Endothelial cell of umbilical vein (primary cell): ENCODE measurements at regions not wholly inside any gene's neighbourhood (a gene's known extent, or its start where the extent isn't known, plus 50 kb on each side); places are given as distances from the start of the nearest gene placed in this dataset.

Experiments
- BruUV-seq: library from RNA; stranded (reverse); fragments of 400-500 nt; replicated peaks from 2 replicates; lab custom pipeline; 2021; lab: Mats Ljungman, UMichigan
- CTCF ChIA-PET: fragments of 300-600, 350-600 bp; sonication (Branson Sonifier 250); formaldehyde crosslinking; loops from one replicate; lab custom pipeline; 2021; ENCODE audit warnings: antibody characterized with exemption, inconsistent platforms; lab: Charles Lee
- POLR2A ChIA-PET: fragments of 300-600, 350-600 bp; sonication (Branson Sonifier 250); formaldehyde crosslinking; loops from one replicate; lab custom pipeline; 2021; ENCODE audit warnings: antibody characterized with exemption, inconsistent platforms; lab: Charles Lee
- DNase-seq: peaks from one replicate; pipeline ENCODE4 v3.0.0-alpha.2; 2011; ENCODE audit warnings: low read depth, low spot score
- FAIRE-seq: peaks from 2 replicates; lab custom pipeline; 2011; peaks lifted over from hg19 to GRCh38; lab: Jason Lieb, UNC
- H2AFZ ChIP-seq: 2 replicates; pipeline ENCODE4 v1.6.0; 2012; ENCODE audit warnings: low read depth, low read length, control low read depth, inconsistent platforms
- H3K27ac ChIP-seq: 2 replicates; pipeline ENCODE4 v1.5.1; 2011; ENCODE audit warnings: low read depth, mild to moderate bottlenecking, control low read depth, low read length, moderate library complexity; ENCODE audit not compliant: insufficient read depth
- H3K27me3 ChIP-seq, 2 experiments: 2 replicates each; pipeline versions ENCODE4 v1.6.0 to v1.6.1; 2011; ENCODE audit warnings: low read length in 2 of 2, mixed read lengths in 1 of 2; ENCODE audit not compliant: control insufficient read depth in 2 of 2, insufficient read depth in 2 of 2
- H3K36me3 ChIP-seq, 2 experiments: 2 replicates in 1 of 2; 3 replicates in 1 of 2; pipeline ENCODE4 v1.5.1; 2011; ENCODE audit warnings: low read length in 2 of 2, mild to moderate bottlenecking in 1 of 2, moderate library complexity in 1 of 2; ENCODE audit not compliant: control insufficient read depth in 2 of 2, insufficient read depth in 2 of 2; ENCODE audit errors: extremely low read depth in 1 of 2
- H3K4me1 ChIP-seq: 3 replicates; pipeline ENCODE4 v1.5.1; 2011; ENCODE audit warnings: mild to moderate bottlenecking, low read length; ENCODE audit not compliant: control insufficient read depth, insufficient read depth; ENCODE audit errors: extremely low read depth
- H3K4me2 ChIP-seq: 2 replicates; pipeline ENCODE4 v1.6.1; 2011; ENCODE audit warnings: low read length, control low read depth, mixed read lengths; ENCODE audit not compliant: insufficient read depth
- H3K4me3 ChIP-seq, 3 experiments: fragments of 200-600 bp in 1 of 3; sonication (generic), shearing (Covaris generic) in 1 of 3; replicated peaks in 1 of 3; 2 replicates each; pipeline ENCODE4 v1.5.1; 2011 to 2016; ENCODE audit warnings: control low read depth in 3 of 3, low read length in 3 of 3, mild to moderate bottlenecking in 2 of 3, inconsistent platforms in 1 of 3, low read depth in 1 of 3, moderate library complexity in 1 of 3; ENCODE audit not compliant: insufficient read depth in 1 of 3
- H3K79me2 ChIP-seq: 2 replicates; pipeline ENCODE4 v1.6.0; 2012; ENCODE audit warnings: low read length, inconsistent platforms; ENCODE audit not compliant: control insufficient read depth, insufficient read depth
- H3K9ac ChIP-seq: replicated peaks from 2 replicates; pipeline ENCODE3; 2011; ENCODE audit warnings: low read length, control low read depth; ENCODE audit not compliant: insufficient read depth; ENCODE audit errors: extremely low read depth
- H3K9me1 ChIP-seq: replicated peaks from 3 replicates; pipeline ENCODE4 v1.6.0; 2011; ENCODE audit warnings: mild to moderate bottlenecking, low read length; ENCODE audit not compliant: control insufficient read depth, insufficient read depth; ENCODE audit errors: extremely low read depth
- H3K9me3 ChIP-seq: replicated peaks from 2 replicates; pipeline ENCODE4 v1.5.1; 2012; ENCODE audit warnings: low read length, inconsistent platforms; ENCODE audit not compliant: control insufficient read depth, insufficient read depth
- H4K20me1 ChIP-seq: replicated peaks from 2 replicates; pipeline ENCODE3; 2011; ENCODE audit warnings: mild to moderate bottlenecking, low read length; ENCODE audit not compliant: control insufficient read depth, insufficient read depth; ENCODE audit errors: extremely low read depth
- FOS ChIP-seq: IDR thresholded peaks from 2 replicates; pipeline ENCODE4 v1.6.1; 2011; ENCODE audit warnings: mild to moderate bottlenecking, low read length, moderate library complexity, borderline replicate concordance; ENCODE audit not compliant: insufficient read depth
- JUN ChIP-seq: IDR thresholded peaks from 2 replicates; pipeline ENCODE4 v1.6.1; 2011; ENCODE audit warnings: borderline replicate concordance, low read depth; ENCODE audit not compliant: insufficient read length, insufficient read depth
- dilution Hi-C: fragments of 300-500 bp; cut with MboI; formaldehyde crosslinking; loops from one replicate; pipeline ENCODE4 v1.15.0; 2019; ENCODE audit warnings: low sequenced_read_pairs; ENCODE audit not compliant: extremely low pct_ligation_motif_present
- intact Hi-C: fragments of 100-400 bp; cut with micrococcal nuclease; formaldehyde crosslinking; loops from one replicate; pipeline ENCODE4 v1.10.0; 2022
- TF ChIP-seq, protein P1 (sequence below): IDR thresholded peaks from 2 replicates; pipeline ENCODE4 v1.6.1; 2011; ENCODE audit not compliant: insufficient read depth, insufficient read length

DNA sequence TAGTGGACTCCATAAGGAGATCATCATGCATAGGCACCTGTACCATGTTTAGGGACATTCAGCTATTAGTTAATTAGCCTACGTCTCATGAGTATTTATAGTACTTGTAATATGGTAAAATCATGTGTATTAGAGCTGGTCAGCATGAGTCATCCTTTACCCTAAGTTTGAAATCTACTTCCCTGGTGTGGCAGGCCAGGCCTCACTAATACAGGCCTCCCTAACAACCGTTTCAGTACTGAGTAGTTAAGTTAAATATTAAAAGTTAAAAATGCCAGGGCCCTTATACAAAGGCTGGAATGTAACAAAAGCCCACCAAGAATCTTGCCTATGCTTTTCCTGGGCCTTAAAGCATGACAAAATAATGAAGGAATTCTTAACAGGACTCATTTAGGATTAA lies 356.3 kb upstream of the DPYD start:
- ChIA-PET POLR2A (no interaction called here), CTCF (interaction anchor here (0.7 kb wide), 1 partner anchor 12 kb away, joined by 3 read pairs; no protein-coding TSS in a partner anchor)
- Histone ChIP-seq H3K79me2 (peaks cover 2% of the 10 kb centered on the region), H4K20me1 (no peaks in the 10 kb centered on the region), H3K27ac (no peak overlapping the region), H2AFZ (no peak overlapping the region), H3K4me3 (no peak overlapping the region), H3K36me3 (no peaks in the 10 kb centered on the region), H3K4me1 (no peaks in the 10 kb centered on the region), H3K4me2 (no peak overlapping the region), H3K9ac (no peak overlapping the region), H3K27me3 (no peaks in the 10 kb centered on the region), H3K9me3 (no peaks in the 10 kb centered on the region), H3K9me1 (no peaks in the 10 kb centered on the region)
- TF ChIP-seq FOS (no peak), JUN (peak; percentile 32)
- no TSS peak for BruUV-seq
- dilution Hi-C loops (no loop called here), intact Hi-C loops (no loop called here)
- DNase-seq (peak; percentile 20), FAIRE-seq (no peak)

DNA sequence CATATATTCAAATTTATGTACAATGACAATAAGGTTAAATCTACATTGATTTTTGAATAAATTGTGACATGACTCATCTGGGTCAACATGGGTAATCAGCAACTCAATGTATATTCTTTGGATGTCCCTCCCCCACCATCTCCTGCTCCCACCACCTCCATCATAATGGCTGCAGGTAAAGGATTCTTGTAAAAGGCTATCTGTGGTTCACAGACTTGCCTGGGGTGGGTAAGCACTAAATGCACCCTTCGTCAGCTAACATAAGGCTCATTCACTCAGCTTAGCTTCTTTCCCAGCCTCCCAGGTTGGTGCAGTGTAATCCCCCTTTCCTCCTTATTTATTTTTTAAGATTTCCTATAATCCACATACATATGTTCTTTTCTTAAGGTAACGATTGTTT lies 355.7 kb upstream of the DPYD start:
- H3K4me1 ChIP-seq = no peaks in the 10 kb centered on the region
- H4K20me1 ChIP-seq = no peaks in the 10 kb centered on the region
- no peaks in the 10 kb centered on the region for H3K36me3 ChIP-seq
- FAIRE-seq (no peak), DNase-seq (no peak)
- intact Hi-C loops (no loop called here), dilution Hi-C loops (no loop called here)
- H3K4me2 ChIP-seq = no peak overlapping the region
- no peak overlapping the region for H3K4me3 ChIP-seq
- no peak overlapping the region for H3K9ac ChIP-seq
- ChIA-PET POLR2A (no interaction called here), CTCF (interaction anchor here (0.7 kb wide), 1 partner anchor 13 kb away, joined by 3 read pairs; no protein-coding TSS in a partner anchor)
- H3K9me3 ChIP-seq = no peaks in the 10 kb centered on the region
- H2AFZ ChIP-seq = no peak overlapping the region
- no peaks in the 10 kb centered on the region for H3K27me3 ChIP-seq
- H3K79me2 ChIP-seq = peaks cover 2% of the 10 kb centered on the region
- no peak overlapping the region for H3K27ac ChIP-seq
- TF ChIP-seq, protein P1, sequence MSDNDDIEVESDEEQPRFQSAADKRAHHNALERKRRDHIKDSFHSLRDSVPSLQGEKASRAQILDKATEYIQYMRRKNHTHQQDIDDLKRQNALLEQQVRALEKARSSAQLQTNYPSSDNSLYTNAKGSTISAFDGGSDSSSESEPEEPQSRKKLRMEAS = no peak
- no peaks in the 10 kb centered on the region for H3K9me1 ChIP-seq
- no TSS peak for BruUV-seq
